Tibial nerve (tissue), 4 donors: ENCODE measurements at regions not wholly inside any gene's neighbourhood (a gene's known extent, or its start where the extent isn't known, plus 50 kb on each side); places are given as distances from the start of the nearest gene placed in this dataset.

ENCODE experiments used
- DNase-seq, 2 donors: peaks; one replicate each; pipeline ENCODE4 v3.0.0-alpha.2; 2019; ENCODE audit warnings: low spot score in 2 of 2
- H3K27ac ChIP-seq, 4 donors: fragments of 200-600 bp; sonication (generic) in 3 of 4; one replicate each; pipeline ENCODE4 v1.5.1; 2017 to 2019; ENCODE audit warnings: mild to moderate bottlenecking in 1 of 4
- H3K27me3 ChIP-seq, 2 donors: fragments of 200-600 bp; sonication (generic) in 1 of 2; one replicate each; pipeline versions ENCODE4 v1.5.1 to v1.6.0; 2017 to 2019
- H3K36me3 ChIP-seq, 3 donors: fragments of 200-600 bp; sonication (generic); one replicate each; pipeline ENCODE4 v1.5.1; 2018 to 2019
- H3K4me1 ChIP-seq, 4 donors: fragments of 200-600 bp; sonication (generic) in 3 of 4; one replicate each; pipeline ENCODE4 v1.5.1; 2017 to 2019
- H3K4me3 ChIP-seq, 4 donors: fragments of 200-600 bp; sonication (generic) in 3 of 4; one replicate each; pipeline ENCODE4 v1.5.1; 2017 to 2019; ENCODE audit warnings: mild to moderate bottlenecking in 1 of 4, moderate library complexity in 1 of 4
- H3K9me3 ChIP-seq, 4 donors: fragments of 200-600 bp; sonication (generic) in 3 of 4; one replicate each; pipeline ENCODE4 v1.5.1; 2017 to 2019
- EP300 ChIP-seq, 2 donors: sonication (generic); formaldehyde crosslinking; IDR thresholded peaks; one replicate each; pipeline ENCODE4 v1.6.1; 2017; ENCODE audit warnings: antibody characterized with exemption in 2 of 2, mild to moderate bottlenecking in 1 of 2
- POLR2A ChIP-seq, 2 donors: fragments of 450-650 bp; IDR thresholded peaks; one replicate each; pipeline ENCODE4 v1.6.1; 2017; ENCODE audit warnings: antibody characterized with exemption in 2 of 2, mild to moderate bottlenecking in 2 of 2, moderate library complexity in 2 of 2
- WGBS, 2 donors: methylation state at CpG; one replicate each; pipeline ENCODE4 v1.1.5; 2018; 5-methylcytosine and 5-hydroxymethylcytosine counted together
- TF ChIP-seq, protein P1 (sequence below), 5 experiments: fragments of 200-600 bp in 3 of 5; fragments of 450-650 bp in 2 of 5; sonication (generic) in 3 of 5; IDR thresholded peaks; one replicate each; pipeline ENCODE4 v1.5.1; 2016 to 2019; ENCODE audit warnings: antibody characterized with exemption in 5 of 5, mild to moderate bottlenecking in 3 of 5, moderate library complexity in 2 of 5

DNA sequence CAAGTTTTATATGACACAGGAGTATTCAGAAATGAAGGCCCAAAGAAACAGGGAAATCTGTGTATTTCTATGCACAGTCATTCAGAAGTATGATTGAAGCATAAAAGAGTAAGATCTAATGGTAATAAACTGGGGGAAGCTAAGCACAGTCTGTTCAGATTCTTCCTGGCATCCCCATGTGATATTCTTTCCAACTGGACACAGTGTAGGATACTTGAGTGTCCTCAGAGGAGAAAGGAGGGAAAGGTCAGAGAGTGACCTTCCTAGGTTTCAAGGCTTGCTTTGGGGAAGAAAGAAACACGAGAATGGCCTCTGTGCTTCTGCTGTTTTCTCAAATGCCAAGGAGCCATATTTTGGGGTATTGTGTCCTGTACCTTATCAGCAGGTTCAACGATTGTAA, 1798.4 kb upstream of the WWC1 start:
- Histone ChIP-seq H3K4me1 (no peaks in the 10 kb centered on the region), H3K4me3 (no peak overlapping the region), H3K27me3 (no peaks in the 10 kb centered on the region), H3K27ac (no peak overlapping the region), H3K9me3 (no peaks in the 10 kb centered on the region), H3K36me3 (no peaks in the 10 kb centered on the region)
- whole genome bisulfite sequencing, 2 donors: 51 to 61% methylated on average over 2 of the region's 2 CpGs
- TF ChIP-seq POLR2A (IDR thresholded peaks at IDR 0.05) (no peak), EP300 (IDR thresholded peaks at IDR 0.05) (no peak)
- TF ChIP-seq, protein P1, sequence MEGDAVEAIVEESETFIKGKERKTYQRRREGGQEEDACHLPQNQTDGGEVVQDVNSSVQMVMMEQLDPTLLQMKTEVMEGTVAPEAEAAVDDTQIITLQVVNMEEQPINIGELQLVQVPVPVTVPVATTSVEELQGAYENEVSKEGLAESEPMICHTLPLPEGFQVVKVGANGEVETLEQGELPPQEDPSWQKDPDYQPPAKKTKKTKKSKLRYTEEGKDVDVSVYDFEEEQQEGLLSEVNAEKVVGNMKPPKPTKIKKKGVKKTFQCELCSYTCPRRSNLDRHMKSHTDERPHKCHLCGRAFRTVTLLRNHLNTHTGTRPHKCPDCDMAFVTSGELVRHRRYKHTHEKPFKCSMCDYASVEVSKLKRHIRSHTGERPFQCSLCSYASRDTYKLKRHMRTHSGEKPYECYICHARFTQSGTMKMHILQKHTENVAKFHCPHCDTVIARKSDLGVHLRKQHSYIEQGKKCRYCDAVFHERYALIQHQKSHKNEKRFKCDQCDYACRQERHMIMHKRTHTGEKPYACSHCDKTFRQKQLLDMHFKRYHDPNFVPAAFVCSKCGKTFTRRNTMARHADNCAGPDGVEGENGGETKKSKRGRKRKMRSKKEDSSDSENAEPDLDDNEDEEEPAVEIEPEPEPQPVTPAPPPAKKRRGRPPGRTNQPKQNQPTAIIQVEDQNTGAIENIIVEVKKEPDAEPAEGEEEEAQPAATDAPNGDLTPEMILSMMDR (IDR thresholded peaks at IDR 0.05): no peak
- DNase-seq: peak in 1 of 2 donors; percentile 23

DNA sequence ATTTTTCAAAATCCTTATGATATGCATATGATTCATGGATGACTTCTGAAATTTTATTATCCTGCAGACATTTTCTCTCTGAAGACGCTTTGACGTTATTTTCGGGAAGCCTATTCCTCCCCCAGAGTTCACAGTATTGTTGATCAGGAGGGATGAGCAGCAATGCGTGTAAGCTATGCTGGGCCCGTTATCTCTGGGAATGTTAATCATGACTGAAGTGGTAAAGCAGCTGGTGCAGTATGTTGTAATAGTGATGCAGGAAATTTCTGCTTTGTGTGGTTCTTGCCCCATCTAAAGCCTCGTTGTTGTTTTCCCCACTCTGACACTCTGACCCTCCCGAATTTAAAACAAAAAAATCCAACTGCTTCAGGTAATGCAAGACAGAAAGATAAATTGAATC, 1797.8 kb upstream of the WWC1 start:
- Histone ChIP-seq H3K4me3 (no peak overlapping the region), H3K4me1 (no peaks in the 10 kb centered on the region), H3K27me3 (no peaks in the 10 kb centered on the region), H3K27ac (no peak overlapping the region), H3K9me3 (no peaks in the 10 kb centered on the region), H3K36me3 (no peaks in the 10 kb centered on the region)
- TF ChIP-seq EP300 (IDR thresholded peaks at IDR 0.05): no peak
- no peak for TF ChIP-seq POLR2A (IDR thresholded peaks at IDR 0.05)
- TF ChIP-seq, protein P1 (IDR thresholded peaks at IDR 0.05): no peak
- DNase-seq: no peak
- 83 to 85% methylated on average over 7 of the region's 7 CpGs for WGBS, 2 donors

DNA sequence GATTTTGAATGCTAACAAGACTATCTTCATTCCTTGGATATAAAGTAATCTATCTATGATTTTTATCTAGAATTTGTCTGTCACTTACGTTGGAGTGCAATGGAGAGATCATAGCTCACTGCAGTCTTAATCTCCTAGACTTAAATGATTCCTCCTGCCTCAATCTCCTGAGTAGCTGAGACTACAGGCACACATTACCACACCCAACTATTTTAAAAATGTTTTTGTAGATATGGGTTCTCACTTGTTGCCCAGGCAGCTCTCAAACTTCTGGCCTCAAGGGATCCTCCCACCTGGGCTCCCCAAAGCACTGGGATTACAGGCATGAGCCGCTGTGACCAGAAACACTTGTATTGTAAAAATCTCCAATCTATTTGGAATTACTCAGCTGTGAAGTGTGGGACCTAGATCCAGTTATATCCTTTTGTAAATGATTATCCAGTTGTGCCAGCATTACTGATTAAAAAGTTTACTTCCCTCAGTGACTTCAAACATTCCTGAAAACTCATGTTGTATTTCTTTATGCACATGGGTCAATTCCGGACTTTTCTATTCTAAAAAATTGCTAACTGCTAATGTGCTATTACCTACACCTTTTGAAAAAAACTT, 1793.8 kb upstream of the WWC1 start:
- 56 to 60% methylated on average over 3 of the region's 3 CpGs for WGBS, 2 donors

DNA sequence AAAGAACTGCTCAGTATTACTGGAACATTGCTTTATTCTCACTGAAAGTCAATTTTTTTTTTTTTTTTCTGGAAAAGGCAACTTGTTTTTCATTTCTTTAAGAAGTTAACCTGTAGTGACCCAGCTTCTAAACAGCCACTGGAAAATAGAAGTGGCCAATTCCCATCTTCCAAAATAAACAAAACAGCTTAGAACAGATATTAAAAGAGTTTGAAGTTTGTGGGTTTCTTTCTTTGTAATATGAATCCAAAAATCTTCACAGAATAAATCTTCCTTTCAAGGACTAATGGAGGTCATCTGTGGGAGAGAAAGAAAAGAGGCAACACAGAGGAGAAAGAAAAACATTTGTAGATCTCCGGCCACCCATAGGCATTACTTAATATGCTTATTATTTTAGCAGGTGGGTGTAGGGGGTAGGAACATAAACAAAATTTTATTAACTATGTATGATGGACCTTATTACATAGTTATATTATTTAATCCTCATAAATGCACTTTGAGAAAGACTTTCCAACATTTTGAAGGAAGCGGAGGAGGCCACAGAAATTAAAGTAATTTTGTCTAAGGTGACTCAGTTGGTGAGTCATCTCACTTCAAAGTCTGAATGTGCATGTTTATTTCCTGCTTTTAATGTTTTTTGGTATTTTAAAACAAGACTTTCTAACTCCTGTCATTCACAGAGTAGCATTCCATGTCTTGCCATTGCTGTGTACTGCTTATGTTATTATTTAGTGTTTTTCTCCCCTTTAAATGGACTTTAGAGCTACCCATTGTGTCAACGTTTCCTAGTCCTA, 1791.8 kb upstream of the WWC1 start:
- WGBS, 2 donors: 52 to 59% methylated on average over 3 of the region's 3 CpGs
- Histone ChIP-seq H3K9me3 (no peaks in the 10 kb centered on the region), H3K27me3 (no peaks in the 10 kb centered on the region), H3K4me3 (no peak overlapping the region), H3K4me1 (peaks cover 0 to 11% (median 0%) of the 10 kb centered on the region in 4 donors), H3K27ac (no peak overlapping the region), H3K36me3 (no peaks in the 10 kb centered on the region)
- no peak for DNase-seq
- TF ChIP-seq, protein P1 (IDR thresholded peaks at IDR 0.05): no peak
- TF ChIP-seq EP300 (IDR thresholded peaks at IDR 0.05): no peak
- TF ChIP-seq POLR2A (IDR thresholded peaks at IDR 0.05): no peak

More for the DNA sequence above, 1793.8 kb upstream of the WWC1 start:
- no peaks in the 10 kb centered on the region for H3K27me3 ChIP-seq
- no peak overlapping the region for H3K4me3 ChIP-seq
- TF ChIP-seq, protein P1 (IDR thresholded peaks at IDR 0.05): no peak
- no peak for TF ChIP-seq EP300 (IDR thresholded peaks at IDR 0.05)
- no peak for TF ChIP-seq POLR2A (IDR thresholded peaks at IDR 0.05)
- no peak for DNase-seq
- no peak overlapping the region for H3K27ac ChIP-seq
- H3K9me3 ChIP-seq: no peaks in the 10 kb centered on the region
- H3K4me1 ChIP-seq: peaks cover 0 to 11% (median 0%) of the 10 kb centered on the region in 4 donors
- no peaks in the 10 kb centered on the region for H3K36me3 ChIP-seq

DNA sequence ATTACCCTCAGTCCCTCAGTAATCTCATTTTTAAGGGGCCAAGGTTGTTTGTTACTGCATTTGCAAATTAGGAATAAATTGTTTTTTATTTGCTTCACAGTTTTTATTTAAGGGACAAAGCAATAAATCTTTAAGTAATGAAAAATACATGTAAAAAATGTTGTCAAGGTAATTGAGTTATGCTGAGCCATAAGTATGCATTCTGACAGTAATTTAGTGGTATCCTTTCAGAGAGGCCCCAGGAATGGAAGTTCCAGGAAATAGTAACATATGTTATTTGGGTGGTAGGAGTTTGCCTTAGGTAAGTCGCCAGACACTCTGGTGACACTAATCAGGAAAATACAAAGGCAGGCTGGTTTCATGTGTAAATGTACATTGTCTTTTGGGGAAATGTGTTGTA, 1787.9 kb upstream of the WWC1 start:
- TF ChIP-seq POLR2A (IDR thresholded peaks at IDR 0.05) (no peak), EP300 (IDR thresholded peaks at IDR 0.05) (no peak)
- TF ChIP-seq, protein P1 (IDR thresholded peaks at IDR 0.05): no peak
- H3K4me1 ChIP-seq: peaks cover 0 to 11% (median 0%) of the 10 kb centered on the region in 4 donors
- 86 to 90% methylated on average over 1 of the region's 1 CpG for WGBS, 2 donors

More for the DNA sequence above, 1787.9 kb upstream of the WWC1 start:
- no peaks in the 10 kb centered on the region for H3K9me3 ChIP-seq
- H3K27me3 ChIP-seq: no peaks in the 10 kb centered on the region
- H3K27ac ChIP-seq: no peak overlapping the region
- no peak overlapping the region for H3K4me3 ChIP-seq
- no peak for DNase-seq
- no peaks in the 10 kb centered on the region for H3K36me3 ChIP-seq
